AML-193 (cell line): ENCODE measurements at regions not wholly inside any gene's neighbourhood (a gene's known extent, or its start where the extent isn't known, plus 50 kb on each side); places are given as distances from the start of the nearest gene placed in this dataset.
A peak's percentile ranks its signal among the peaks of the same experiment; 100 is the strongest.

Experiments
- DNase-seq, 2 experiments: peaks; one replicate each; lab custom pipeline; 2025; lab: John Stamatoyannopoulos, UW

DNA sequence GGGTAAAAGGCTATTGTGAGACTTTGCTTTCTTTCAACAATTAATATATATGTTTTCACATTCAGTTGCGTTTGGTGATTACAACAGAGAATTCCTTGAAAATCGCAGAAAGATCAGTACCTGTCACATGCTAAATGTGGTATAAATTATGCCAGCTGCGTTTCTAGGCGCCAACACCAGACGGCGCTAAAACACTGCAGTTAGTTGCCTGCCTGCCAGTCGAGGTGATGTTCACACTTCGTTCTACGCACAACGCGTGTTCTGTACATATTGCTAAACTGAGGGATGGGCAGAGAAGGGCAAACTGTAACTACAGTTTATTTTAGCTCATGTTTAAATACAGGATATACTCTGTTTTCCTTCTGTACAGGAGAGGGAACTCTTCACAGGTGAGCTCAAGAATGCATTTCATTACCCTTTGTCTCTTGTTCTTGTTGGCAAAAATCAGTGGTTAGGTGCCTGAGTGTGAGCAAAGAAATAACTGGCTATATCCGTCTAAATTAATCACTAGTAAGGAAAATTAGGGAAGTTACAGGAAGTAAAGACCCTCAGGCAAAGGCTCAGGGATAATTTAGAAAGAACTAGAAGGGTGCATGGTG, 100.1 kb upstream of the RGS17 start:
- DNase-seq, result peak; percentile 18 to 39

DNA sequence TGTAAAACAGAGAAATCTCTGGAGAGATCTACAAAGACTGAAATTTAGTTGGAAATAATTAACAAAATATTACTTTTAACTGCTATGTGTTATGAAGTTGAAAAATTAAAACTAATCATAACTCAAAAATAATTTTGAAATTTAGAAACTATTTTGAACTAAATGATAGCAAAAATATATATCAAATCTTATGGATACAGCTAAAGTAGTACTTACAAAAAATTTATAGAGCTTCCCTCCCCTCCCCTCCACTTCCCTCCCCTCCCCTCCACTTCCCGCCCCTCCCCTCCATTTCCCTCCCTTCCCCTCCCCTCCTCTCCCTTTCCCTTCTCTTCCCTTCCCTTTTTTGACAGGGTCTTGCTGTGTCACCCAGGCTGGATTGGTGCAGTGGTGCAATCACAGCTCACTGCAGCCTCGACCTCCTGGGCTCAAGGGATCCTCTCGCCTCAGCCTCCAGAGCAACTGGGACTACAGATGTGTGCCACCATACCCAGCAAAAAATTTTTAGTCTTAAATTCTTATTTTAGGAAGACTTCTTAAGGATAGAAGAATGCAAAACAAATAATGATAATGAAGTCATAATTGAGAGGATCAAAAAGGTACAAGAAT, 87.2 kb upstream of the RGS17 start:
- no peak for DNase-seq

DNA sequence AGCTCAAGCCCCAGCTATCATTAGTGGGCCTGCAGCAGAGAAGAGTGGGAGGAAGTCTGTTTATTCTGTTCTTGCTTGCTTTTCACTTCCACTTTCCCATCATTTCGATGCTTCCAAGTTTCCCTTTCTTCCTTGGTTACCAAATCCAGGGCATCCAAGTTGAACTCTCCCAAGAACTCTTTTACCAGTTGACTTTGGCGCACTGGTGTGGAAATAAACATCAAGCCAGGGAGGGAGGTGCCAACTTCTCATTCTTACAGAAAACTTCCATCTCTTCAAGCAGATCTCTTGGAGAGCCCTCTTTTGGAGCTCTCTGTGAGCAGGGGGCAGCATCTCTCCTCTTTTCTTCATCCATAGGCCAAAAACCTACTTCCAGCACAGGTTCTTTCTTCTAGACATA, 85.7 kb upstream of the RGS17 start:
- no peak for DNase-seq

GRCh38 chr6:153215242-153215641, 84.2 kb upstream of the RGS17 start:
- DNase-seq, result no peak

DNA sequence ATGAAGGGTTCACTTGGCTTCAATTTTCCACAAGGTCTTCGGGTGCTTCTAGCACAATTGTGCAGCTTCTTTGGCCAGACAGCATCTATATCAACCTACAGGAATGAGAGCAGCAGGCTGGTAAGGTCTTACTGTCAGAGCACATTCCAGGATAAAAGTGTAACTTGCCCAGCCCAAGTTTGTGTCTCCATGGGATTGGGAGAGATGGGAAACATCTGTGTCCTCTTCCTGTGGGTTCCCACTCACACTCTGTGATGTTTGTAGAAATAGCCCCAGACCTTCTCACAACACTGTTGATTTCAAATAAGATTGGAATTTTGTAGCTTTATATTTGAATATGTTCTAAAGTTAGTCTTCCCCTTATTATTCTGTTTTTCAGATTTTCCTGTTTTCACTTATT, 83.4 kb upstream of the RGS17 start:
- DNase-seq, result no peak

GRCh38 chr6:153210083-153210482, 79.0 kb upstream of the RGS17 start:
- no peak for DNase-seq

GRCh38 chr6:153208706-153209105, 77.6 kb upstream of the RGS17 start:
- DNase-seq, result no peak

- no peak for DNase-seq
These were observed 76.5 kb upstream of the RGS17 start for GRCh38 chr6:153207617-153208016.

DNA sequence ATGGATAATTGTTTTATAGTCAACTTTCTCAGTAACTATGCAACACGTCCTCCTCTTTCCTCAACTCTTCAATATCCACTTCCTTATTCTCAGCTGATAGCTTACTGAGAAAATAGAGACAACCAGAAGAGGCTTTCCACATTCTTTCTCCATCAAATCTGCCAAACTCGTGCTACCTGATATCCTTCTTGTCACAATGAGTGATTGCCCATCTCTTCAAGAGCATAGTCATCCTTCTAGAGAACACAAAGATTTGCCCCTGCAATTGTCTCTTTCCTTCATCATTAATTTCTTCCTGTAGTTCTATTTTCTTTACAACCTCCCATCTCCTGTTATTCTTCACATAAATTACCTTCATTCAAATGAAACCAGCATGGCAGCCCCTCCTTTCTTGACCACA, 75.9 kb upstream of the RGS17 start:
- DNase-seq, result no peak

DNA sequence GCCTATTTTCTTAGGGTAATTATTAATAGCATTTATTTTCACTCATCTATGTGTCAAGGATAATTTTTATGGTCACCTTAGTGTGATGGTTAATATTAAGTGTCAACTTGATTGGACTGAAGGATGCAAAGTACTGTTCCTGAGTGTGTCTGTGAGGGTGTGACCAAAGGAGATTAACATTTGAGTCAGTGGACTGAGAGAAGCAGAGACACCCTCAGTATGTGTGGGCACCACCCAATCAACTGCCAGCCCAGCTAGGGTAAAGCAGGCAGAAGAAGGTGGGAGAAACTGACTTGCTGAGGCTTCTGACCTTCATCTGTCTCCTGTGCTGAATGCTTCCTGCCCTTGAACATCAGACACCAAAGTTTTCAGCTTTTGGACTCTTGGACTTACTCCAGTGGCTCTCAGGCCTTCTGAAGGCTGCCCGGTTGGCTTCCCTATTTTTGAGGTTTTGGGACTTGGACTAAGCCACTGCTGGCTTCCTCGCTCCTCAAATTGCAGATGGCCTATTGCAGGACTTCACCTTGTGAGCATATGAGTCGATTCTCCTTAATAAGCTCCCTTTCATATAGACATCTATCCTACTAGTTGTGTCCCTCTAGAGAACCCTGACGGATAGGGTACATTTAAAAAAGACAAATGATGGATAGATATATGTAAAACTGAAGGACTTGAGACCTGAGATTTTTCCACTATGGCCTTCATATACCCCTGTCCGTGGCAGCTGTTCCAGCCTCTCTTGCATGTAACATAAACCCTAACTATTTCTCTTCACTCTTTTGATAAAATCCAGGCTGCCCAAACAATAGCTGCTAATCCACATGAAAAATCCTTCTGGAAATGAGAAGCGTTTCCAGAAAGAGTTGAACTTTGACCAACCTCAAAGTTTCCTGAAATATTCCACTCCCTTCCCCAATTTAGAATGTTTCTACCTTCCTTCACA, 62.1 kb upstream of the RGS17 start:
- no peak for DNase-seq

DNA sequence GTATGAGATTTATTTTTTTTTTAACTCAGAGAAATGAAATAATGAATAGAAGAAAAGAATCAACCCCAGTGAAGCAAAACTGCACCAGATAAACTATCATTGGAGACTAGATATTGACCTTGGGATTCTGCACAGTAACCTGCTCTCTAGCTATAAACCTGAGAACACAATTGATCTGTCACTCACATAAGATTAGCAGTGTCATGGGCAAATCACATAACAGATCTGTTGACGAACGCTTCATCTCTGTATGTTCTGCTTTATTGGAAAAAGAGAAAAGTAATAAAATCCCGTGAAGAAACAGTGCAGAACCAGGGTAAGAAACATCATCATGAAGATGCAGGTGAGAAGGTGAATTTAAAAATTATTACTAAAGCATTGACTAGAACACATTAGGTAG, 52.8 kb upstream of the RGS17 start:
- DNase-seq, result no peak
